HUES64 (cell line): ENCODE measurements at regions not wholly inside any gene's neighbourhood (a gene's known extent, or its start where the extent isn't known, plus 50 kb on each side); places are given as distances from the start of the nearest gene placed in this dataset.

Experiments used
- H3K27ac ChIP-seq: 2 replicates; pipeline ENCODE4 v1.7.0; 2013; ENCODE audit warnings: low read depth, low read length, inconsistent platforms
- H3K27me3 ChIP-seq: 2 replicates; pipeline ENCODE4 v1.6.1; 2013; ENCODE audit warnings: mild to moderate bottlenecking, low read length; ENCODE audit not compliant: insufficient read depth
- H3K36me3 ChIP-seq: 2 replicates; pipeline ENCODE4 v1.6.1; 2013; ENCODE audit warnings: mild to moderate bottlenecking, low read length; ENCODE audit not compliant: insufficient read depth
- H3K4me1 ChIP-seq: 2 replicates; pipeline ENCODE4 v1.6.1; 2013; ENCODE audit warnings: mild to moderate bottlenecking, low read length, moderate library complexity; ENCODE audit not compliant: insufficient read depth
- H3K4me3 ChIP-seq: 2 replicates; pipeline ENCODE4 v1.5.1; 2013; ENCODE audit warnings: mild to moderate bottlenecking, low read length, moderate library complexity
- H3K9ac ChIP-seq: 2 replicates; pipeline ENCODE4 v1.6.1; 2013; ENCODE audit warnings: mild to moderate bottlenecking, low read depth, low read length
- H3K9me3 ChIP-seq: 2 replicates; pipeline ENCODE4 v1.6.1; 2013; ENCODE audit warnings: low read depth, low read length; ENCODE audit not compliant: insufficient read depth
- WGBS: fragments of 150-250, 120-280 bp; methylation state at CpG from one replicate; pipeline ENCODE4 v1.1.7; 2013; ENCODE audit warnings: missing lambda C conversion rate; 5-methylcytosine and 5-hydroxymethylcytosine counted together

DNA sequence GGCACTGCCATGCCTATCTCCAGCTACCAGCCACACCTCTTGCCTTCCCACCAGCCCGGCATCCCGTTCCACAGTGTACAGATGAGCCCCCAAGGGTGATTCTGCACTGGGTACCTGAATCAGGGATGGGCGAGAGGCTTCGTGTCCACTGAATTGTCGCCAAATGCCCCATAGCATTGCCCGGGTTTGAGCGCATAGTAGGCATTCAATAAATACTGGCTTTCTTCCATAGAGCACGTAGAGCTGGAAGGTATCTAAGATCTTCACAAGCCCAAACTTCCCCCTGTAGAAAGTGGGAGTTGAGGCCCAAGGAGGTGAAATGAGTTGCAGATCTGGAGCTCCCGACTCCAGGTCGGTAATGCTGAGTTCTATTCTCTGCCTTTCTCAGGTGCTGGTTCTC lies 358.7 kb downstream of the LPIN1 start:
- H3K4me3 ChIP-seq: no peak overlapping the region
- WGBS: 97% methylated on average over 10 of the region's 10 CpGs

DNA sequence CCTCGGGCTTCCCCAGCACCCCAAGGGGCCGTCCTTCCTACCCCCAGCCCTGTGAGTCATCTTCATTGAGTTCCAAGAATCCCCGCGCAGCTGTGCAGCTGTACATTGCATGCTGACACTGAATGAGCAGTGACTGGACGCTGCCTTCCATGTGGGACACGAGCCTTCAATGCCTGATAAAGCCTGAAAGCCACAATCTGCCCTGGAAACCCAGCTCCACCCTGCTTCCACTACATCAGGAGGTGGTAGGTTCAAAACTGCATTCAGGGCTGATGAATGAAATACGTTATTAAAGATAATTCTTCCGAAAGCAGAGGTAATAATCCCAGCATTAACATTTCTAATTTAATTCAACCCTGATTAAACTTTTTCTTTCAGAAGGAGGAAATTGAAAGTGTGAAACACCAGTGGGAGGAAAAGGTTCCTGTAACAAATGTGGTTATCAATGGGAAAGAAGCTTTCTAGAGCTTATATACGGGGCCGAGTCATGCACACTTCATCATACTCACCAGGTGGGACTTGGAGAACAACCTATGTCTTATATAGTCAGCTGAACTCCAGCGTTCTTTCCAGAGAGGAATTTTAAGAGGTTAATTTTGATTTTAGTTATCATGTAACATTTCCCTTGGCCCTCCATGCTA lies 360.1 kb downstream of the LPIN1 start:
- no peaks in the 10 kb centered on the region for H3K36me3 ChIP-seq
- H3K4me1 ChIP-seq: peaks cover 3% of the 10 kb centered on the region; the same call in 1 of the 2 replicates
- H3K27ac ChIP-seq: no peak overlapping the region
- no peaks in the 10 kb centered on the region for H3K27me3 ChIP-seq
- WGBS: 92% methylated on average over 7 of the region's 11 CpGs
- H3K9me3 ChIP-seq: no peaks in the 10 kb centered on the region
- H3K4me3 ChIP-seq: no peak overlapping the region
- no peak overlapping the region for H3K9ac ChIP-seq

More for the DNA sequence above, 358.7 kb downstream of the LPIN1 start:
- Histone ChIP-seq H3K4me1 (peaks cover 3% of the 10 kb centered on the region; the same call in 1 of the 2 replicates), H3K36me3 (no peaks in the 10 kb centered on the region), H3K9me3 (no peaks in the 10 kb centered on the region), H3K9ac (no peak overlapping the region), H3K27me3 (no peaks in the 10 kb centered on the region), H3K27ac (no peak overlapping the region)

DNA sequence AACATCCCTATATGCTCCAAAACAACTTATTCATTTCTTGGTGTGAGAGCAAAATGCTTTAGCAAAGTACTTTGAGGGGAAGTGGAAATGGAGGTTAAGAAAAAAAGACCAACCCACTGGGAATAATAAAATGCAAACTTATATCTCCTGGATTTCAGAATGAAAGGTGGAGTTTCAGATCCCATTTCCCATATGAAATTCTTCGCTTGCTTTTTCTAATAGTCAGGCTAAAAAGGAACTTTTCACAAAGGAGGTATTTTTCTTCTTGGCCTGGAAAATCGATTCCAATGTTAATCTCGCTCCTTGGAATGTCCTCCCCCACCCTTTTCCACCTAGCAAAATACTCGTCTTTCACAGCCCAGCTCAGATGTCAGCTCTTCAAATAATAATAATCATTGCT lies 360.9 kb downstream of the LPIN1 start:
- Histone ChIP-seq H3K9ac (no peak overlapping the region), H3K4me1 (peaks cover 3% of the 10 kb centered on the region; the same call in 1 of the 2 replicates), H3K36me3 (no peaks in the 10 kb centered on the region), H3K27ac (no peak overlapping the region), H3K27me3 (no peaks in the 10 kb centered on the region), H3K9me3 (no peaks in the 10 kb centered on the region), H3K4me3 (no peak overlapping the region)
- 74% methylated on average over 3 of the region's 4 CpGs for WGBS

DNA sequence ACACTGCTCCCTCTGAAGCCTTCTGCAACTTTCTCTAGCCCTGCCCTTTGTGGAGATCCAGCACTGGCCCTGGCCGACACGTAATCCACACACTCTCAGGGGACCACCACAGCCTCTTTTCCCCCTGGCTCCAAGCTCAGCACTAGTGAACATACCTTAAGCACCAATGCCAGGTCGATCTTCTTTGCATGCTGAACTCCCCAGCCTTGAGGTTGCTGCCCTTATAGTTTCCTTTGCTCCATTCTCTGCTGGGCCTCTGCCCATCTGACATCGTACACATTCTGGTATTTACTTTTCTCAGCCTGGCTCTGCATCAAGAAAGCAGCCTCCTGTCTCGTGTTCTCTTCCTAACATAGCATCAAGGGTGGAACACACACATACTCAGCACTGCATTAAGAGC lies 361.5 kb downstream of the LPIN1 start:
- Histone ChIP-seq H3K4me3 (no peak overlapping the region), H3K27me3 (no peaks in the 10 kb centered on the region), H3K9me3 (no peaks in the 10 kb centered on the region), H3K9ac (no peak overlapping the region), H3K36me3 (no peaks in the 10 kb centered on the region), H3K4me1 (peaks cover 3% of the 10 kb centered on the region; the same call in 1 of the 2 replicates), H3K27ac (no peak overlapping the region)
- WGBS: 90% methylated on average over 5 of the region's 5 CpGs

DNA sequence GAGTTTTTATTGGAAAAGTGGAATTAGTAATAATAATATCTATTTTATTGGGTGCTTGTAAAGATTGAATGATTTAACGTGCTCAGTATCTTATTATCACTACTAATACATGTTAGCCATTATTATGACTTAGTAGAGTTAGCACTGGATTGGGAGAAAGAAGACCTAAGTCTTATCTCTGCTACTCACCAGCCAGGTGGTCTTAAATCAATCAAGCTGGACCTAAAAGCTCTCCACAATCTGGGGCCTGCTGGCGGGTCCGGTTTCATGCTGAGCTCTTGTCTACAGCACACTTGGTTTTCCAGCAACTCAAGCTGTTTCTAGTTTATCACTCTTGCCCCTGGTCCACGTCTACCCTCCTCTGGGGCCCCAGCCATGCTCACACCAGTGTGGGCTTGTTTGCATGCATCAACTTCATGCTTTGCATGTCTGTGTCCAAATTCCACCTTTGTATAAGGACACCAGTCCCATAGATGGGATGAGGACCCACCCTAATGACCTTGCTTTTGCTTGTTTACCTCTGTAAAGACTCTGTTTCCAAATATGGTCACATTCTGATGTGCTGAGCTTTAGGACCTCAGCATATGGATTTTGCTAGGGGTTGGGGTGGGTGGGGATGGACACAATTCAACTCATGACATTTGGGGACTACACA lies 363.1 kb downstream of the LPIN1 start:
- no peak overlapping the region for H3K4me3 ChIP-seq
- 78% methylated on average over 3 of the region's 4 CpGs for WGBS
- no peaks in the 10 kb centered on the region for H3K27me3 ChIP-seq
- no peak overlapping the region for H3K9ac ChIP-seq
- H3K36me3 ChIP-seq: no peaks in the 10 kb centered on the region
- no peaks in the 10 kb centered on the region for H3K9me3 ChIP-seq
- H3K4me1 ChIP-seq: peaks cover 3% of the 10 kb centered on the region; the same call in 1 of the 2 replicates
- H3K27ac ChIP-seq: no peak overlapping the region

DNA sequence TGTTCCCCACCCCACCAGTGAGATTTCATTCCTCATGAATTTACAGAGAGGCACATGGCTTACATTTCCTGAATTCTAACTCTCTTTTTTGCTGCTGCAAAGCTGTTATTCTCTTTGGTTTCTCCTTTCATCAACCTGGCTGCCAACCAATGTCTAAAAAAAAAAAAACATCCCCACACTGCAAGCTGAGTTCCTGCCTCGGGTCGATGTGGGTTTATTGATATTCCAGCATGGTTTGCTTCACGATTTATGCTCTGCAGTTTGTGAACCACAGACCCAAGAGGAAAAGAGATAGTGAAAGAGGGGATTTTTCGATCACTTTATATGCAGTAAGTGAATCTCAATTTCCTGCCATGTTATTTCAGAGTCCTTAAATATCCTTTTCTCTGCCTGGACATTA lies 363.6 kb downstream of the LPIN1 start:
- no peak overlapping the region for H3K4me3 ChIP-seq
- H3K36me3 ChIP-seq: no peaks in the 10 kb centered on the region
- peaks cover 3% of the 10 kb centered on the region; the same call in 1 of the 2 replicates for H3K4me1 ChIP-seq
- H3K27ac ChIP-seq: no peak overlapping the region
- H3K9me3 ChIP-seq: no peaks in the 10 kb centered on the region
- WGBS: 96% methylated on average over 4 of the region's 4 CpGs
- no peaks in the 10 kb centered on the region for H3K27me3 ChIP-seq
- H3K9ac ChIP-seq: no peak overlapping the region

DNA sequence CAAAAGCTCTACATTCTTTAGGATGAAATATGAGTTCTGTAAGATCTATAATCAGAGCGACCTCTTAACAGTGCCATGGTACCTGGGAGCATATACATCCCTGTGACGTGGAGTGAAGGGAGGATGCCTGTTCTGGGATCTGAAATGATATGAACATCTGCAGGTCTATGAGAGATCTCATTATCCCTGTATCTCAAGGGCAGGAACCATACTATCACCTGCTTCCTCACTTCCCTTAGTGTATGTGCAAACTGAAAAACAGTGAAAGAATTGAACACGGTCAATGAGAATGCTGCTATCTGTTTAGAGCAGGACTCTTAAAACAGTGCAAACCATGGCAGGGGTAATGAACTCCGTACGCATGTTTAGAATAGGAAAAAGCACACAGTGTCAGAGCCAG lies 364.0 kb downstream of the LPIN1 start:
- H3K4me3 ChIP-seq: no peak overlapping the region
- H3K27ac ChIP-seq: no peak overlapping the region
- WGBS: 94% methylated on average over 5 of the region's 5 CpGs
- no peaks in the 10 kb centered on the region for H3K36me3 ChIP-seq
- H3K4me1 ChIP-seq: peaks cover 3% of the 10 kb centered on the region; the same call in 1 of the 2 replicates
- H3K27me3 ChIP-seq: no peaks in the 10 kb centered on the region
- no peaks in the 10 kb centered on the region for H3K9me3 ChIP-seq
- H3K9ac ChIP-seq: no peak overlapping the region

DNA sequence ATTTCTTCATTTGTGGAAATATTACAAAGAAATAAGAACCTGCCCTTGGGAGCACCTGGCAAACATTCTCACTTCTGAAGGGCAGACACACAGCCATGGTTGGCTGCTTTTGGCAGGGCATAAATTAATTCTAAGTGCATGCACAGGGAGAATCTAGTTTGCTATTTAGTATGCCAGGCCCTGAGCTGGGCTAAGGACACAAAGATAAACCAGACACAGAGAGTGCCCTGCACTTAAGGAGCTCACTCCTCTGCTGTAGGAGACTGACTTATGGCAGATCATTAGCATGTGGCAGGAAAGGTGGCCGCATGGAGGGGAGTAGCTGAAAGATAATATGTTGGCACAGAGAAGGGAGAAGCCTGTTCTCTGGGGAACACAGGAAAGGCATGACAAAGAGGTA lies 367.0 kb downstream of the LPIN1 start:
- Histone ChIP-seq H3K27ac (no peak overlapping the region), H3K4me1 (peaks cover 7% of the 10 kb centered on the region; the same call in 1 of the 2 replicates), H3K9ac (no peak overlapping the region), H3K27me3 (no peaks in the 10 kb centered on the region), H3K4me3 (no peak overlapping the region), H3K36me3 (no peaks in the 10 kb centered on the region), H3K9me3 (no peaks in the 10 kb centered on the region)
- WGBS: 87% methylated on average over 1 of the region's 1 CpG

DNA sequence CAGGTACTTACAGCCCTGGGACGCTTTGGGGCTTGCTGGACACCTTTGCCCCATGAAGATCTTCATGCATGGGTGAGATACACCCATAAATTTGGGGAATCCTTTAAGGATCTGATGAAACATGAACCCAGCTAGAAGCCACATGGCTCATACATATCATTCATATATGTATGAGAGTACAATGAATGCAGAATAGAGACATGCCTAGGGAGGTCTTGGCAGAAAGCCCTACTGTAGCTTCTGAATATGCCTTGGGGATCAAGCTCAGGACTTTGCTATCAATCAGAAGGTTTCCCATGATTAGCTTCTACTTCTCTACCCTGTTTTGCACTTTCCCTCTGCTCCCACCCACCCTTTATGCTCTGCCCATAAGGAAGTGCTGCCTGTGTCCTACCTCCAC lies 368.4 kb downstream of the LPIN1 start:
- WGBS: 0% methylated on average over 1 of the region's 1 CpG
- peaks cover 7% of the 10 kb centered on the region; the same call in 1 of the 2 replicates for H3K4me1 ChIP-seq
- no peaks in the 10 kb centered on the region for H3K9me3 ChIP-seq
- no peak overlapping the region for H3K9ac ChIP-seq
- H3K27ac ChIP-seq: no peak overlapping the region
- no peak overlapping the region for H3K4me3 ChIP-seq
- no peaks in the 10 kb centered on the region for H3K36me3 ChIP-seq
- no peaks in the 10 kb centered on the region for H3K27me3 ChIP-seq

DNA sequence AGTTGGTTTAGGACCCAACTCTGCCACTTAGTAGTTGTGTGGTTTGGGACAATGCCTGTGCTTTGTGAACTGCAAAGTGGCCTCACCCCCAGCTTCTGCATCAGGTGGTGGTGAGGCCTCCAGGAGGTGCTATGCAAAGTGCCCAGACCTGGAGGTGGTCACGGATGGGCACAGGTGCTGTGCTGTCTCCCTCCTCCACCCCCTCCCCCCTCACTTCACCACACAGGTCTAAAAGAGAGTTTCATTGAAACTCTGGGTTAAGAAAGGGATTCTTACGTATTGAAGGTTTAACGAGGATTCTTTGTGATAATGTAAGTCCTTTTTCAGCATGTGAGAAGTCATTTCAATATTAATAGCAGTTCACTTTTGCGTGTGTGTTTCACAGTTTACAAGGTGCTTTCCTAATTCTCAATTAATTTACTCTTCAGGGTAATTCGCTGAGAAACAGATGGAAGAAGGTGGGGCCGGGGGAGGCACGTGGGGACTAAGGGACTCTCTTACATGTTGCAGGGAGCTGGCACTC lies 369.9 kb downstream of the LPIN1 start:
- Histone ChIP-seq H3K4me3 (no peak overlapping the region), H3K36me3 (no peaks in the 10 kb centered on the region), H3K27me3 (no peaks in the 10 kb centered on the region), H3K4me1 (peaks cover 7% of the 10 kb centered on the region; the same call in 1 of the 2 replicates), H3K9ac (no peak overlapping the region), H3K27ac (no peak overlapping the region), H3K9me3 (no peaks in the 10 kb centered on the region)
- WGBS: 87% methylated on average over 6 of the region's 7 CpGs

DNA sequence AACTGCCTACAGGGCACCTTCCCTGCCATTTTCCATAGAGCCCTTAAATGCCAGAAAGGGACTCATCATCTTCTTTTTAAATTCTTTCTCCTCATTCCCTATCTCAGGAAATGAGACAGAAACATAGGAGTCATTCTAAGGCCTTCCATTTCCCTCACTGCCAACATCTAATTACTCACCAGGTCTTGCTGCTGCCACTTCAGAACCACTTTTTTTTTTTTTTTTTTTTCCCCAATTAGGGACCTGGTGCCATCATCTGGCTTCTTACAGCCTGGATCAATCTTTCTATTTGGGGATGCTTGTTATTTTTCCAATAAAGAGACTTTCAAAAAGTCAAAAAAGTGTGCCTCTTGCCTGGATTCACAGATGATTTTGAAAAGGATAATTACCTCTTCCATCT lies 373.4 kb downstream of the LPIN1 start:
- no peak overlapping the region for H3K27ac ChIP-seq
- no peak overlapping the region for H3K9ac ChIP-seq
- no peaks in the 10 kb centered on the region for H3K9me3 ChIP-seq
- H3K4me1 ChIP-seq: peaks cover 7% of the 10 kb centered on the region; the same call in 1 of the 2 replicates
- H3K27me3 ChIP-seq: no peaks in the 10 kb centered on the region
- H3K36me3 ChIP-seq: no peaks in the 10 kb centered on the region
- no peak overlapping the region for H3K4me3 ChIP-seq
